ENCODE measurements at regions not wholly inside any gene's neighbourhood (a gene's known extent, or its start where the extent isn't known, plus 50 kb on each side); places are given as distances from the start of the nearest gene placed in this dataset.

- ChIA-PET POLR2A (no interaction called here), RAD21 (ENCODE audit: unreplicated experiment) (no interaction called here), SMC1A (ENCODE audit: uncharacterized antibody, unreplicated experiment) (no interaction called here), CTCF (no interaction called here)
- no TSS peak for BruUV-seq (replicated peaks)
- WGBS (ENCODE audit: insufficient coverage, insufficient replicate concordance, low lambda C conversion rate, missing lambda C conversion rate): 38% methylated on average over 4 of the region's 4 CpGs
- TF ChIP-seq CBFB (IDR thresholded peaks at IDR 0.05; ENCODE audit: low read depth) (no peak), LARP7 (IDR thresholded peaks at IDR 0.05) (no peak), ETV6 (conservative IDR thresholded peaks at IDR 0.05 in 1 of 2, IDR thresholded peaks at IDR 0.05 in 1 of 2; ENCODE audit: borderline replicate concordance in 1 of 2, low read depth in 1 of 2) (no peak), SREBF1 (IDR thresholded peaks at IDR 0.05; ENCODE audit: low read length) (no peak), TCF12 (IDR thresholded peaks at IDR 0.05; ENCODE audit: low read depth, low read length) (no peak), EZH2 (IDR thresholded peaks at IDR 0.05; ENCODE audit: borderline replicate concordance, control insufficient read depth, low read depth, low read length) (no peak), CBX5 (IDR thresholded peaks at IDR 0.05; ENCODE audit: low read depth) (no peak), IRF3 (IDR thresholded peaks at IDR 0.05) (no peak), MTA3 (IDR thresholded peaks at IDR 0.05; ENCODE audit: borderline replicate concordance, low read length) (no peak), POLR2A (IDR thresholded peaks at IDR 0.05; ENCODE audit: low read depth, low read length) (no peak), GATAD2B (conservative IDR thresholded peaks at IDR 0.05; ENCODE audit: low read depth) (no peak), MAX (IDR thresholded peaks at IDR 0.05; ENCODE audit: low read depth, low read length) (no peak), PAX5 (IDR thresholded peaks at IDR 0.05; ENCODE audit: borderline replicate concordance, low read depth, low read length) (no peak), HDAC6 (IDR thresholded peaks at IDR 0.05; ENCODE audit: unreplicated experiment) (no peak), IRF5 (IDR thresholded peaks at IDR 0.05; ENCODE audit: borderline replicate concordance) (no peak), DPF2 (IDR thresholded peaks at IDR 0.05) (no peak), YBX1 (IDR thresholded peaks at IDR 0.05) (no peak), RB1 (IDR thresholded peaks at IDR 0.05; ENCODE audit: borderline replicate concordance) (no peak)
- Histone ChIP-seq H3K4me3 (no peak overlapping the region), H3K9ac (ENCODE audit: control insufficient read depth, insufficient read depth, low read length) (no peak overlapping the region), H2AFZ (ENCODE audit: control insufficient read depth, low read depth, low read length) (no peak overlapping the region), H4K20me1 (ENCODE audit: control insufficient read depth, insufficient read depth) (no peaks in the 10 kb centered on the region), H3K4me2 (ENCODE audit: control insufficient read depth, insufficient read depth) (no peak overlapping the region), H3K27ac (ENCODE audit: control insufficient read depth, insufficient read depth) (no peak overlapping the region), H3K9me3 (replicated peaks; ENCODE audit: control insufficient read depth, insufficient read depth, low read length) (no peaks in the 10 kb centered on the region), H3K4me1 (ENCODE audit: control insufficient read depth, insufficient read depth, low read length) (no peaks in the 10 kb centered on the region), H3K27me3 (replicated peaks in 1 of 2; ENCODE audit: control insufficient read depth in 2 of 2, insufficient read depth in 2 of 2, low read length in 1 of 2) (no peaks in the 10 kb centered on the region; a peak in 1 of 4 replicates), H3K36me3 (ENCODE audit: control insufficient read depth in 2 of 2, insufficient read depth in 2 of 2, low read length in 1 of 2) (no peaks in the 10 kb centered on the region), H3K79me2 (ENCODE audit: control insufficient read depth, insufficient read depth, low read length) (no peaks in the 10 kb centered on the region)
- intact Hi-C loops (cut with micrococcal nuclease; ENCODE audit: unreplicated experiment): no loop called here
- in situ Hi-C loops (cut with MboI): no loop called here
- FAIRE-seq: no peak
- ATAC-seq: no peak
- DNase-seq (ENCODE audit: low read depth, low spot score): no peak
These were observed 312.5 kb upstream of the PKN2 start for GRCh38 chr1:88371436-88372023.

All from GM12878 (cell line).